8988T (cell line): ENCODE measurements at regions not wholly inside any gene's neighbourhood (a gene's known extent, or its start where the extent isn't known, plus 50 kb on each side); places are given as distances from the start of the nearest gene placed in this dataset.
"Not testable (repeated sequence)": the region's sequence is repeated elsewhere in the genome, so short reads cannot be mapped to it uniquely, and the experiment has no call there.

Source experiments
- DNase-seq: peaks from one replicate; pipeline ENCODE4 v3.0.0; 2011

DNA sequence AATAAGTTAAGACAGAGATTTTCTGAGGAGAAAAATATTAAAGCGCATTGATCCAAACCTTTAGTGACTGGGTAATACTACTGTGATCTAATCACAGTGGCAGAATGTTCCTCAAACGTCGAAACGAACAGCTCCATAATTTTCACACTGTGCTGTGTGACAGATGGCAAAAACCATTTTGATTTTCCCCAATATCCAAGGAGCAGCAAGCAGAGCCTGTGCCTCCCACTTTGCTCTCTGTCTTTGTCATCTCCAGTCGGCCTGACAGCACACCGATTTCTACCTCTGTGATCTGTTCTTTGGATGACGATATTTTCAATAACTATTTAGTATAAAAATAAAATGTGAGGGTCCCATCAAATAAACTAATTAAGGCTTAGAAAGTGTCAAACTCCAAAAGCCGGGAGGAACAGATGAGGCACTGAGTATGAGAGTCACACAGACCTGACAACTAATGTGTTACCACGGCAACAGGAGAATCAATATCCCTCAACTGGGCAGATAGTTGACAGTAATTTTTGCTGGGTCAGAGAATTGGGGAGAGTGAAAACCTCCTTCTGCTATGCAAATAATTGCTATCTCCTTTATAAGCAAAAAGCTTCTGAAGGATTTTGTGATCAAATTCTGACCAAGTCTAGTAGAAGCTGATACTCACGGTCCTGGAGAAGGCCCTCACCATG lies 489.1 kb upstream of the CFAP20DC start:
- no peak for DNase-seq

DNA sequence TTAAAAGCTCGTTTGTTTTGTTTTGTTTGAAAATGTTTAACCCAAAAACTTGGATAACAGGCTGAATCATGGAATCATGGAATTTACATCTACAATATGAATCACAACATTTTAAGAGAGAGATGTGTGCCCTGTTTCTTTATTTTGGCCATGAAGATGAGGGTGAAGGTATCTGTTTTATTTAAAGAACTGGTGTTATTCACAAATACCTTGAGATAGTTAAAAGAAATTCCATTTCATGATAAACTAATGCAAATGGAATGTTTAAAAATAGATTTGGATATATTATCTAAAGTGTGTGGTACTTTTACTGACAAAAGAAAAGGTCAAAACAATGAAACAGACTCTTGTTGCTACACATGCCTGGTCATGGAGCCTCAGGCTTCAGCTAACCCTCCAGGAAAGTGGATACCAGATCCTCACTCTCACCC lies 486.0 kb upstream of the CFAP20DC start:
- no peak for DNase-seq

GRCh38 chr3:59531994-59532393 lies 482.2 kb upstream of the CFAP20DC start:
- no peak for DNase-seq

DNA sequence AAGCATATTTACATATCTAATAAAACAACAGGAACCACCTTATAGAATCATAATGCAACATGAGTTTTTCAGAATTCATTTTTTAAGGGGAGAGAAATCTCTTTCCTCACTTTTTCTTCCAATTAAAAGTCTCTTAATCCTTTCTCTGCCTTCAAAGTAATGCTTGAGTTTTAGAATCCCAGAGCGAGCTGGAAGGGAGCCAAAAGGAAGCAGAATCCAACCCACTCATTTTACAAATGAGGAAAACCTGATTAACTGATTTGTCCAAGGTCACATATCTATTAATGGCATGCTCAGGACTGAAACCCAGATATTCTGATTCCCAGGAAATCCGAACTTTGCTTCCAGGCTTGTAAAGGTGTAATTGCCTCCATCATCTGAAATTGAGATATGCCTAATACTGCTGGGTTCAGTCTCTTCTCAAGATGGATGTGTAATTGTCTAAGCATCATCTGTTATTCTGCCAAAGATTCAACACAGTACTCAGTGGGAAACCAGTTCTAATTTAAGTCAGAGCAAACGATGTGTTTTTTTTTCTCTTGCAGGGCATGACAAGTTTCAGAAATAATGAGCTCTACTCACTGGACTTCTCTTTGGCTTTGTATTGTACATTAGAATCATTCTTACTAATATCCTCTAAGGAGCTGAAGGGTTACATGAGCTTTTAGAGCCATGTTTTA lies 481.4 kb upstream of the CFAP20DC start:
- DNase-seq: no peak

GRCh38 chr3:59528251-59528650 lies 478.4 kb upstream of the CFAP20DC start:
- no peak for DNase-seq

GRCh38 chr3:59527493-59527892 lies 477.7 kb upstream of the CFAP20DC start:
- no peak for DNase-seq

DNA sequence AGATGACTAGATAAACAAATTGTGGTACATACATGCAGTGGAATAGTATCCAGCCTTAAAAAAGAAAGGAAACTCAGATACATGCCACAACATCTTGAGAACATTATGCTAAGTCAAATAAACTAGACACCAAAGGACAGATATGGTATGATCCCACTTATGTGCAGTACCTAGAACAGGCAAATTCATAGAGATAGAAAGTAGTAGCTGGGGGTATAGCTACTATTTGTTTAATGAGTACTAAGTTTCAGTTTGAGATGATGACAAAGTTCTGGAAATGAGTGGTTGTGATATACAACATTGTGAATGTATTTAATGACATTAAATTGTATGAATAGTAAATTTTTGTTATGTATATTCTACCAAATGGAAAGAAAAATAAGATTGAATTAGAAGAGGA lies 477.2 kb upstream of the CFAP20DC start:
- DNase-seq: no peak

GRCh38 chr3:59522550-59522949 lies 472.7 kb upstream of the CFAP20DC start:
- no peak for DNase-seq

- no peak for DNase-seq
Measured at GRCh38 chr3:59519094-59519493, 469.3 kb upstream of the CFAP20DC start.

GRCh38 chr3:59518283-59519055 lies 468.6 kb upstream of the CFAP20DC start:
- no peak for DNase-seq

GRCh38 chr3:59517388-59517787 lies 467.6 kb upstream of the CFAP20DC start:
- DNase-seq: no peak

DNA sequence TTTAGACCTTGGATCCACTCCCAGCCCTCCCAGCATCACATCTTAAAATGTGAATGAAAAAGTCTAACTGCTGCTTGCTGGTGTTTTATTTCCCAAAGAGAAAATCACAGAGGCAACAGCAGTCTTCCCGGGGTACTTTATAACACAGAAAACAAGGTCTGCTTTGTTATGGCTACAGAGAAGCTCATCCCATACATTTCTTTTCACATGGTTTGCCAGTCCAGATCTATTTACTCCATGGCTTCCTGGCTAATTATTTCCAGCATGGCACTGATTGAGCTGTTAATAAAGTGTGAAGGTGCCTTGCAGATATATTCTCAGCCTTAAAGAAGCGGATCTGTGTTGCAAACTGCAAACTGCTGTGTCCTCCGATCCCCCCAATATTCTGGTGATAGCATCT lies 466.1 kb upstream of the CFAP20DC start:
- DNase-seq: no peak

DNA sequence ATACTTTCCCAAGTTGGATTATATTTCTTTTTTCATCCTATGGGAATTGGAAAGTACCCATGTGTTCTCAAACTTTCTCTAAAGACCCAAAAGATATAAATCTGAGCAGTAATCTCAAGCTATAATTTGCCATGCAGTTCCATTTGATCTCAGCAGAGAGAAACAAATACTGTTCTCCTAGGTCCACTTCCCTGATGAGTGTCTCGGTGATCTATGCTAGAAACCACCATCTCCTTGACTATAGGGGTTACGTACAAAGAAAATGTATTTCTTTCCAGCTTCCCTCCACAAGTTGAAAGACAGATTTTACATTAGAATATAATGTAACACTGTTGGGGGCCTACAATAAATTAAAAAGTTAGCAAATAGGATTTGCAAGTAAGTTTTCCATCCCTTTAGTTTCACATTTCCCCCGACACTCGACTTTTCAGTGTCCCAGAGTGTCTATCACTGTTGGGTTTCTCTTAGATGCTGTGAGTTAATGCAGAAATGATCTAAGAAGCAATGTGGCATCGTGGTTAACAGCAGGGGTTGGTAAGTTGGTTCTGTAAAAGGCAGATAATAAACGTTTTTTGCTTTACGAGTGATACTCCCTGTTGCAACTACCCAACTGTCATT lies 465.1 kb upstream of the CFAP20DC start:
- DNase-seq: no peak

DNA sequence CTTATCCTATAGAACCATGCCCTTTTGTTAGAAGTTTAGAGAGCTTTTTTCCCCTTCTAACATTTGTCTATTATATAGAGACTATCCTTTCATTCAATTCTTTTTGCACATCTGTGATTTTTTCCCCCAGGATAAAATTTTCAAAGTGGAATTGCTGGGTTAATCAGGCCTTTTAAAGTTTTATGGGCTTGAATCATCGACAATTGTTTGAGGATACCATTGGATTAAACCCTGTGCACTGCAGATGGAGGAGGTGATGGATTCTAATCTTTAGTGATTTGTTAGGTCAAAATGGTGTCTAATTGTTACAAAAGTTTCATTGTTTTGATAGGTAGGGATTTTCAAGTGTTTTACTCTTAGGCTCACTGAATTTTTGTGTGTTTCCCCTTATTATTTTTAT lies 463.7 kb upstream of the CFAP20DC start:
- no peak for DNase-seq

DNA sequence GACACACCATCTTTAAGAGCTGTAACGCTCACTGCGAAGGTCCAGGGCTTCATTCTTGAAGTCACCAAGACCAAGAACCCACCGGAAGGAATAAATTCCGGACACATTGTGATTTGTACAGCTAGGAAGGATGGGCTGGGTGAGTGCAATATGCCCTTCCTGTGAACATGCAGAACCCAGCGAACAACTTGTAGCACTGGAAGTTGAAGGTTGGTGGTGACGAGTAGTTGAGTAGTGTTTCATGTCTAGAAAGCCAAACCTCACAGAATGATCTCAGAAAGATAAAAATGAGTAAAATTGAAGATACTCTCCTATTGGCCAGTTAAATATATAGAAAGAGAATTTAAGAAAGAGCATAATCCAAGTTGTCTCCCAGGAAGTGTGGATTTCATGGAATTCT lies 462.2 kb upstream of the CFAP20DC start:
- DNase-seq: no peak

GRCh38 chr3:59510576-59510975 lies 460.8 kb upstream of the CFAP20DC start:
- DNase-seq: no peak

- no peak for DNase-seq
Measured at GRCh38 chr3:59508273-59508672, 458.4 kb upstream of the CFAP20DC start.

GRCh38 chr3:59506191-59506590 lies 456.4 kb upstream of the CFAP20DC start:
- no peak for DNase-seq

DNA sequence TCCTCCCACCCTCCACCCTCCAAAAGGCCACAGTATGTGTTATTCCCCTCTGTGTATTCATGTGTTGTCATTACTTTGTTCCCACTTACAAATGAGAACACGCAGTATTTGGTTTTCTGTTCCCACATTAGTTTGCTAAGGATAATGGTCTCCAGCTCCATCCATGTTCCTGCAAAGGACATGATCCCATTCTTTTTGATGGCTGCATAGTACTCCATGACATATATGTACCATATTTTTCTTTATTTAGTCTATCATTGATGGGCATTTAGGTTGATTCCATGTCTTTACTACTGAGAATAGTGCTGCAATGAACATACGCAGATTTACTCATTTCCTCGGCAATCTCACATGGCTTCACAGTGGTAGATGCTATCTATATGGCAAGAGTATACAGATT lies 453.6 kb upstream of the CFAP20DC start:
- DNase-seq: no peak

- DNase-seq: no peak
Measured at GRCh38 chr3:59502806-59503205, 453.0 kb upstream of the CFAP20DC start.

- DNase-seq: no peak
Measured at GRCh38 chr3:59499954-59500353, 450.1 kb upstream of the CFAP20DC start.

- no peak for DNase-seq
Measured at GRCh38 chr3:59499000-59499399, 449.2 kb upstream of the CFAP20DC start.

- no peak for DNase-seq
Measured at GRCh38 chr3:59496250-59496649, 446.4 kb upstream of the CFAP20DC start.

- DNase-seq: not testable (repeated sequence)
Measured at GRCh38 chr3:59494969-59495368, 445.1 kb upstream of the CFAP20DC start.
